Lower lobe of right lung (tissue), 2 donors: ENCODE measurements at regions not wholly inside any gene's neighbourhood (a gene's known extent, or its start where the extent isn't known, plus 50 kb on each side); places are given as distances from the start of the nearest gene placed in this dataset.

Experiments used
- ATAC-seq, 2 donors: fragments of 200-7000 bp; cut with Tn5 transposase; one replicate each; pipeline ENCODE4 v1.9.1; 2020 to 2022; ENCODE audit warnings: mild to moderate bottlenecking in 2 of 2, moderate library complexity in 2 of 2
- DNase-seq: peaks from one replicate; pipeline ENCODE4 v3.0.0-alpha.2; 2020
- H3K27ac ChIP-seq: fragments of 200-600 bp; one replicate; pipeline ENCODE4 v1.8.0; 2022
- H3K27me3 ChIP-seq: fragments of 200-600 bp; one replicate; pipeline ENCODE4 v1.8.0; 2022; ENCODE audit warnings: low read depth
- H3K36me3 ChIP-seq: fragments of 200-600 bp; one replicate; pipeline ENCODE4 v1.8.0; 2022; ENCODE audit warnings: mild to moderate bottlenecking
- H3K4me1 ChIP-seq: fragments of 200-600 bp; one replicate; pipeline ENCODE4 v1.8.0; 2022
- H3K4me3 ChIP-seq: fragments of 200-600 bp; one replicate; pipeline ENCODE4 v1.8.0; 2022; ENCODE audit warnings: mild to moderate bottlenecking
- H3K9me3 ChIP-seq: fragments of 200-600 bp; one replicate; pipeline ENCODE4 v1.8.0; 2022
- CTCF ChIP-seq: fragments of 200-600 bp; IDR thresholded peaks from one replicate; pipeline ENCODE4 v1.8.0; 2022; ENCODE audit warnings: antibody characterized with exemption, mild to moderate bottlenecking
- intact Hi-C: fragments of 100-400 bp; cut with DNase I; formaldehyde crosslinking; loops from one replicate; pipeline ENCODE4 v1.11.0; 2022
- donor health status: DM: no; HTN: yes; CAD: no; lungs with severe emphysema.

DNA sequence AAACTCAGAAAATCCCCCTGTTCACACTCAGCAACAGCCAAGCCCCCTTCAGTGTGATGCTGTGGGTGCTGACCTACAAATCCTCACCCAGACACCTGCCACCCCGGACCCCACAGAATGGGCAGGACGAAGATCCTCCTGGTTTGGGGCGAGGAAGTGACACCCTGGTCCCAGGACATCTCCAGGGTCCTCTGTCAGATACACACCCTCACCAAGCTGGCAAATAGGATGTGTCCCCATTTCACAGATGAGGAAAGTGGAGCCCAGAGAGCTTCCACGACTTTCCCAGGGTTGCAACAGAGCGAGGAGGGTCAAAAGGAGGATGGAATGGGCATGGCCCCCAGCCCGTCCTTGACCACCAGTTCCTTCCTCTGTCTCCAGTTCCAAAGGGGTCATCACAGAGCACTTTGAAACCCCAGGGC, 92.0 kb upstream of the AFDN start:
- Histone ChIP-seq H3K36me3 (no peaks in the 10 kb centered on the region), H3K9me3 (no peaks in the 10 kb centered on the region), H3K27me3 (no peaks in the 10 kb centered on the region), H3K4me1 (peaks cover 16% of the 10 kb centered on the region), H3K4me3 (no peak overlapping the region), H3K27ac (peak overlapping the region; percentile 25)
- TF ChIP-seq CTCF: no peak
- no peak for ATAC-seq
- DNase-seq: no peak
- intact Hi-C loops: no loop called here

GRCh38 chr6:167735084-167735950, 91.4 kb upstream of the AFDN start:
- Histone ChIP-seq H3K9me3 (no peaks in the 10 kb centered on the region), H3K4me1 (peaks cover 16% of the 10 kb centered on the region), H3K4me3 (no peak overlapping the region), H3K27me3 (no peaks in the 10 kb centered on the region), H3K27ac (no peak overlapping the region), H3K36me3 (no peaks in the 10 kb centered on the region)
- DNase-seq (no peak), ATAC-seq (no peak)
- intact Hi-C loops: no loop called here
- no peak for TF ChIP-seq CTCF

GRCh38 chr6:167735951-167736288, 90.8 kb upstream of the AFDN start:
- ATAC-seq: no peak
- Histone ChIP-seq H3K27me3 (no peaks in the 10 kb centered on the region), H3K4me3 (no peak overlapping the region), H3K27ac (no peak overlapping the region), H3K9me3 (no peaks in the 10 kb centered on the region), H3K4me1 (peaks cover 16% of the 10 kb centered on the region), H3K36me3 (no peaks in the 10 kb centered on the region)
- DNase-seq: no peak
- no peak for TF ChIP-seq CTCF
- intact Hi-C loops: no loop called here

GRCh38 chr6:167736486-167737204, 90.1 kb upstream of the AFDN start:
- DNase-seq: no peak
- TF ChIP-seq CTCF: no peak
- Histone ChIP-seq H3K36me3 (no peaks in the 10 kb centered on the region), H3K4me1 (peaks cover 16% of the 10 kb centered on the region), H3K9me3 (no peaks in the 10 kb centered on the region), H3K27me3 (no peaks in the 10 kb centered on the region), H3K4me3 (no peak overlapping the region), H3K27ac (no peak overlapping the region)
- intact Hi-C loops: no loop called here
- peak; percentile 55 to 63 for ATAC-seq

DNA sequence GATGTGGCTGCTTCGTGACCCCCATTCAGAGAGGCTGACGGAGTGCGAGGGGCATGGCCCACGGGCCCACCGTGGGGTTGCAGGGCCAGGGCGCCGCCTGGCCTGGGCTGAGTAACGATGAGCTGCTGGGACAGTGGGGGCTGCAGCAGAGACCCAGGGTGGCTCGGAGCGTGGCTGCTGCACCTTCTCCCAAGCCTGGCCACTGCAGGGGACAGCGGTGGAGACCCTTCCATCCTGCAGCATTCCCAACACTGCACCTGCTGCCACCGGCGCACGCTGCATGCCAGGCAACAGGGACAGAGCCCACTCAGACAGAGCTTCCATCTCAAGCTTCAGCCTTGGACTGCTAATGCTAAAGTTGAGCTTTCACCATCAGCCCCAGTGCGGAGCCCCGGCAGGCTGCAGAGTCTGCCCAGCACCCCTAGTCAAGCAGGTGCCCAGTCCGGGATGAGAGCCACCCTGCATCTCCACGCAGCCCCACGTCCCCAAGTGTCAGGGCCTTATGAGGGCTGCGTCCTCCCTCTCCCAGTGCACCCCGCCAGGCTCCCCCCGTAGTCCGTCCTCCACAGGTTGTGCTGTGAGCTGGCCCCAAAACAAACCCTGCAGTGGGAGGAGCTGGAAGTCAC, 89.4 kb upstream of the AFDN start:
- Histone ChIP-seq H3K36me3 (no peaks in the 10 kb centered on the region), H3K27me3 (no peaks in the 10 kb centered on the region), H3K4me1 (peaks cover 16% of the 10 kb centered on the region), H3K27ac (no peak overlapping the region), H3K9me3 (no peaks in the 10 kb centered on the region), H3K4me3 (no peak overlapping the region)
- intact Hi-C loops: no loop called here
- TF ChIP-seq CTCF: no peak
- ATAC-seq: peak in 1 of 2 donors; percentile 18
- no peak for DNase-seq
